ENCODE measurements at regions not wholly inside any gene's neighbourhood (a gene's known extent, or its start where the extent isn't known, plus 50 kb on each side); places are given as distances from the start of the nearest gene placed in this dataset.

GRCh38 chr12:91677556-91677955, 468.1 kb downstream of the BTG1 start:
- in situ Hi-C loops (cut with HindIII; ENCODE audit: low sequenced_read_pairs): no loop called here
- H3K4me3 ChIP-seq (ENCODE audit: low read depth, low read length): no peak overlapping the region
- TF ChIP-seq, protein P1, sequence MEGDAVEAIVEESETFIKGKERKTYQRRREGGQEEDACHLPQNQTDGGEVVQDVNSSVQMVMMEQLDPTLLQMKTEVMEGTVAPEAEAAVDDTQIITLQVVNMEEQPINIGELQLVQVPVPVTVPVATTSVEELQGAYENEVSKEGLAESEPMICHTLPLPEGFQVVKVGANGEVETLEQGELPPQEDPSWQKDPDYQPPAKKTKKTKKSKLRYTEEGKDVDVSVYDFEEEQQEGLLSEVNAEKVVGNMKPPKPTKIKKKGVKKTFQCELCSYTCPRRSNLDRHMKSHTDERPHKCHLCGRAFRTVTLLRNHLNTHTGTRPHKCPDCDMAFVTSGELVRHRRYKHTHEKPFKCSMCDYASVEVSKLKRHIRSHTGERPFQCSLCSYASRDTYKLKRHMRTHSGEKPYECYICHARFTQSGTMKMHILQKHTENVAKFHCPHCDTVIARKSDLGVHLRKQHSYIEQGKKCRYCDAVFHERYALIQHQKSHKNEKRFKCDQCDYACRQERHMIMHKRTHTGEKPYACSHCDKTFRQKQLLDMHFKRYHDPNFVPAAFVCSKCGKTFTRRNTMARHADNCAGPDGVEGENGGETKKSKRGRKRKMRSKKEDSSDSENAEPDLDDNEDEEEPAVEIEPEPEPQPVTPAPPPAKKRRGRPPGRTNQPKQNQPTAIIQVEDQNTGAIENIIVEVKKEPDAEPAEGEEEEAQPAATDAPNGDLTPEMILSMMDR (IDR thresholded peaks at IDR 0.05; ENCODE audit: low read depth, low read length): no peak
- DNase-seq (ENCODE audit: low read depth, low spot score): no peak

DNA sequence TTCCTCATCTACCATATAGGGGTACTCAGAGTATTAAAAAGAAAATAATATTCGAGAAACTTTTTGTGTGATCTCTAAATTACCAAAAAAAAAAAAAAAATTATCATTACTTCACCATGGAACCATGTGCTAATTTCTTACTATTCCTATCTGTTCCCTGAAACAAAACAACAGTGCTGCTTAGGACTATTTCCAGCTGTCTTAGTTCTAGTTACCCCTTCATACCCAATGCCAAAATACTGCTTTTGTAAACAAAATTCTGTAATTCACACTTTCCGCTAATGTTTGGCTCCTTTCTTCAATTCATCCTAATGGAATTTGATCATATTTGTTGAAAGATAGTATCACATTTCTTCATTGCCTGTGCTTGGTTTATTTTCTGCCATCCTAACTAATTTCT, 470.2 kb downstream of the BTG1 start:
- TF ChIP-seq, protein P1 (IDR thresholded peaks at IDR 0.05; ENCODE audit: low read depth, low read length): no peak

GRCh38 chr12:91672130-91672529, 473.5 kb downstream of the BTG1 start:
- in situ Hi-C loops (cut with HindIII; ENCODE audit: low sequenced_read_pairs): no loop called here
- DNase-seq (ENCODE audit: low read depth, low spot score): no peak
- H3K4me3 ChIP-seq (ENCODE audit: low read depth, low read length): no peak overlapping the region
- TF ChIP-seq, protein P1 (IDR thresholded peaks at IDR 0.05; ENCODE audit: low read depth, low read length): no peak

More for the DNA sequence above, 470.2 kb downstream of the BTG1 start:
- H3K4me3 ChIP-seq (ENCODE audit: low read depth, low read length): no peak overlapping the region
- no peak for DNase-seq (ENCODE audit: low read depth, low spot score)
- in situ Hi-C loops (cut with HindIII; ENCODE audit: low sequenced_read_pairs): no loop called here

- no peak overlapping the region for H3K4me3 ChIP-seq (ENCODE audit: low read depth, low read length)
- DNase-seq (ENCODE audit: low read depth, low spot score): no peak
- TF ChIP-seq, protein P1 (IDR thresholded peaks at IDR 0.05; ENCODE audit: low read depth, low read length): no peak
- in situ Hi-C loops (cut with HindIII; ENCODE audit: low sequenced_read_pairs): no loop called here
Observed at GRCh38 chr12:91667694-91668093, 478.0 kb downstream of the BTG1 start.

DNA sequence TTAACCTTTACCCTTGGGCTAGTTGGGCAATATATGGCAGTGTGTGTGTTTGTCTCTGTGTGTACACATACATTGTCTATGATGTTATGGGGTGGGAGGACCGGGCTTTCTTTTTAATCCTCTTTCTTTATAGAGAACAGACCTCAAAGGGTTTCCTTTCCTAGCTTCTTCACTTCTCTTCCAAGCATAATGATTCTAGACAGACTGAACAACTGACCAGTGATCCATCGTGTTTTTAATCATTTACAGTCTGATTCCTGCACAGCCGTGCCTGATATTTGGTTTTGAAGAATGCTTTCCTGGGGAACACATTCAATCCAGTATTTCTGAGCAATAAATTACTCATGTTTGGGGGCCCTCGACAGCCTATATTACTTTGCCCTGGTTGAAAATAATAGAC, 481.1 kb upstream of the DCN start:
- in situ Hi-C loops (cut with HindIII; ENCODE audit: low sequenced_read_pairs): no loop called here
- no peak overlapping the region for H3K4me3 ChIP-seq (ENCODE audit: low read depth, low read length)
- TF ChIP-seq, protein P1 (IDR thresholded peaks at IDR 0.05; ENCODE audit: low read depth, low read length): no peak
- DNase-seq (ENCODE audit: low read depth, low spot score): no peak

DNA sequence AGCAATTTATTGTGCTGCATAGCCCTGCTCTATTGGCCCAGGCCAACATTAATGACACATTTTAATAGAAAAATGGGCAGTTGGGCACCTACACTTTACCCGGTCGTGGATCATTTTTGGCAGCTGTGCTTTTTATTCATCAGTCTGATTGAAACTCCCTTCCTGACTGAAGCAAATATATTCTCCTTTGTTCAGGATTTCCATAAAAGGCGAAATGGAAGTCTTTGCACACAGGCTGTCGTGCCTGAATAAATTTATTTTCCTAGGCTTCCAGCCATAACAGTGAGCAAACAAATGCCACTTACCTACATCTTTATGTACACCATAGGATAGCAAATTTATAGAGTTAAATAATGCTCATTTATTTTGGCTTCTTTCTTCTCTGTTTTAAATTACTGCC, 480.7 kb upstream of the DCN start:
- no peak for DNase-seq (ENCODE audit: low read depth, low spot score)
- in situ Hi-C loops (cut with HindIII; ENCODE audit: low sequenced_read_pairs): no loop called here
- TF ChIP-seq, protein P1 (IDR thresholded peaks at IDR 0.05; ENCODE audit: low read depth, low read length): no peak
- no peak overlapping the region for H3K4me3 ChIP-seq (ENCODE audit: low read depth, low read length)

DNA sequence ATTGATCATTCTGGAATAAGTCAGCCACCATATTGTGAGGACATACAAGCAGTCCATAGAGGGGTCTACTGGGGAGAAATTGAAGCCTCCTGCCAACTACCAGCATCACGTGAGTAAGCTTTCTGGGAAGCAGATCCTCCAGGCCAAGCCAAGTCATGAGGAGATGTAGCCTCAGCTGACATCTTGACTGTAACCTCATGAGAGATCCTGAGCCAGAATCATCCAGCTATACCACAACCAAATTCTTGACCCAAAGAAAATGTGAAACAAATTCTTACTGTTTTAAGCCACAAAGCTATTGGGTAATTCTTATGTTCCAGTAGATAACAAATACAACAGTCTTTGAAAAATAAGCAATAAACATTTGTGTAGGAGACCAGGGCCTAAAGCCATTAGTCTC, 479.4 kb upstream of the DCN start:
- peak; percentile 18 for DNase-seq (ENCODE audit: low read depth, low spot score)
- no peak overlapping the region for H3K4me3 ChIP-seq (ENCODE audit: low read depth, low read length)
- TF ChIP-seq, protein P1 (IDR thresholded peaks at IDR 0.05; ENCODE audit: low read depth, low read length): no peak
- in situ Hi-C loops (cut with HindIII; ENCODE audit: low sequenced_read_pairs): no loop called here
